Common myeloid progenitor, CD34-positive (primary cell): ENCODE measurements at regions not wholly inside any gene's neighbourhood (a gene's known extent, or its start where the extent isn't known, plus 50 kb on each side); places are given as distances from the start of the nearest gene placed in this dataset.
"Not testable (repeated sequence)": the region's sequence is repeated elsewhere in the genome, so short reads cannot be mapped to it uniquely, and the experiment has no call there.

Experiments used
- CTCF ChIA-PET: fragments of 350-600 bp; sonication (Branson Sonifier 250); formaldehyde crosslinking; loops from one replicate; lab custom pipeline; 2021; ENCODE audit warnings: antibody characterized with exemption; lab: Charles Lee
- POLR2A ChIA-PET: fragments of 350-600 bp; sonication (Branson Sonifier 250); formaldehyde crosslinking; loops from one replicate; lab custom pipeline; 2021; ENCODE audit warnings: antibody characterized with exemption; lab: Charles Lee
- DNase-seq, 3 donors: peaks; one replicate each; pipeline versions ENCODE4 v3.0.0 to v3.0.0-alpha.2; 2013
- H3K27ac ChIP-seq, 2 experiments: 1 replicate in 1 of 2; 2 replicates in 1 of 2; pipeline ENCODE4 v1.7.0; 2013; ENCODE audit warnings: inconsistent platforms in 2 of 2, low read length in 2 of 2, mild to moderate bottlenecking in 2 of 2, low read depth in 1 of 2, moderate library complexity in 1 of 2; ENCODE audit not compliant: severe bottlenecking in 2 of 2, insufficient read depth in 1 of 2, poor library complexity in 1 of 2
- H3K27me3 ChIP-seq, 5 experiments: replicated peaks in 2 of 5; 1 replicate in 3 of 5; 2 replicates in 2 of 5; pipeline versions ENCODE4 v1.6.1 to v1.7.0; 2013; ENCODE audit warnings: low read length in 4 of 5, mild to moderate bottlenecking in 2 of 5, moderate library complexity in 2 of 5, inconsistent platforms in 1 of 5; ENCODE audit not compliant: insufficient read depth in 5 of 5, control insufficient read depth in 4 of 5
- H3K36me3 ChIP-seq, 4 experiments: 1 replicate in 2 of 4; 2 replicates in 2 of 4; pipeline versions ENCODE4 v1.6.1 to v1.7.0; 2013; ENCODE audit warnings: low read length in 3 of 4, control low read depth in 1 of 4, mild to moderate bottlenecking in 1 of 4; ENCODE audit not compliant: control insufficient read depth in 4 of 4, insufficient read depth in 4 of 4
- H3K4me1 ChIP-seq, 4 experiments: 1 replicate in 3 of 4; 2 replicates in 1 of 4; pipeline versions ENCODE4 v1.6.1 to v1.7.1; 2013; ENCODE audit warnings: low read length in 3 of 4, mild to moderate bottlenecking in 3 of 4, control low read depth in 1 of 4, inconsistent platforms in 1 of 4, moderate library complexity in 1 of 4; ENCODE audit not compliant: control insufficient read depth in 4 of 4, insufficient read depth in 4 of 4; ENCODE audit errors: control extremely low read depth in 1 of 4
- H3K4me3 ChIP-seq, 7 experiments: 1 replicate in 4 of 7; 2 replicates in 3 of 7; pipeline versions ENCODE4 v1.5.1 to v1.7.0; 2013; ENCODE audit warnings: mild to moderate bottlenecking in 7 of 7, low read length in 6 of 7, moderate library complexity in 6 of 7, inconsistent platforms in 2 of 7, low read depth in 2 of 7, control low read depth in 1 of 7; ENCODE audit not compliant: insufficient read depth in 4 of 7, control insufficient read depth in 1 of 7; ENCODE audit errors: extremely low read depth in 1 of 7
- H3K9me3 ChIP-seq, 5 experiments: 1 replicate in 4 of 5; 2 replicates in 1 of 5; pipeline versions ENCODE4 v1.6.1 to v1.7.1; 2013; ENCODE audit warnings: low read length in 4 of 5, mild to moderate bottlenecking in 2 of 5, inconsistent platforms in 1 of 5, low read depth in 1 of 5, moderate library complexity in 1 of 5; ENCODE audit not compliant: control insufficient read depth in 4 of 5, insufficient read depth in 2 of 5; ENCODE audit errors: control extremely low read depth in 1 of 5
- WGBS: methylation state at CpG from one replicate; pipeline ENCODE4 v1.1.5; 2013; ENCODE audit not compliant: insufficient coverage; 5-methylcytosine and 5-hydroxymethylcytosine counted together

- POLR2A ChIA-PET: no interaction called here
These were observed 554.6 kb downstream of the NLGN4X start for GRCh38 chrX:5674036-5674435.

GRCh38 chrX:5672099-5672498, 556.6 kb downstream of the NLGN4X start:
- no peak overlapping the region for H3K27ac ChIP-seq
- 100% methylated on average over 1 of the region's 2 CpGs for WGBS
- DNase-seq: no peak
- no peaks in the 10 kb centered on the region for H3K27me3 ChIP-seq
- H3K4me3 ChIP-seq: no peak overlapping the region
- H3K4me1 ChIP-seq: no peaks in the 10 kb centered on the region
- no peaks in the 10 kb centered on the region for H3K36me3 ChIP-seq
- CTCF ChIA-PET: no interaction called here
- POLR2A ChIA-PET: interaction anchor here (0.6 to 0.8 kb wide), 2 partner anchors 19 to 624 kb away, joined by 3 to 5 read pairs; no protein-coding TSS in a partner anchor
- no peaks in the 10 kb centered on the region for H3K9me3 ChIP-seq

More at GRCh38 chrX:5674036-5674435, 554.6 kb downstream of the NLGN4X start:
- H3K4me1 ChIP-seq: no peaks in the 10 kb centered on the region
- no peaks in the 10 kb centered on the region for H3K36me3 ChIP-seq
- H3K27ac ChIP-seq: no peak overlapping the region
- H3K4me3 ChIP-seq: no peak overlapping the region
- no peaks in the 10 kb centered on the region for H3K27me3 ChIP-seq
- no peak for DNase-seq
- WGBS: 86% methylated on average over 2 of the region's 3 CpGs
- no peaks in the 10 kb centered on the region for H3K9me3 ChIP-seq
- CTCF ChIA-PET: no interaction called here

DNA sequence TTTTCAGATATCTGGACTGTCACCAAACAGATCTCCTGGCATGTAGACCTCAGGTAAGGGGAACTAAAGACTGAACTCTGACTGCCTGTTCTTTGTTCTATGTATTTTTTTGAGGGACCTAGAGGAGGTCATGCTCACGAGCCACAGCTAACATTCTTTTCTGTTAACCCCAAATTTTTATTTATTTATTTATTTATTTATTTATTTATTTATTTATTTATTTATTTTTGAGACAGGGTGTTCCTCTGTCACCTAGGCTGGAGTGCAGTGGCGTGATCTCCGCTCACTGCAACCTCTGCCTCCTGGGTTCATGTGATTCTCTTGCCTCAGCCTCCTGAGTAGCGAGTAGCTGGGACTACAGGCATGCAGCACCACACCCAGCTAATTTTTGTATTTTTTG, 562.0 kb downstream of the NLGN4X start:
- H3K36me3 ChIP-seq, H3K4me1 ChIP-seq, CTCF ChIA-PET, POLR2A ChIA-PET, DNase-seq, H3K9me3 ChIP-seq, H3K27me3 ChIP-seq, H3K27ac ChIP-seq, H3K4me3 ChIP-seq: not testable (repeated sequence)
- WGBS: 100% methylated on average over 3 of the region's 4 CpGs

- H3K9me3 ChIP-seq: peaks cover 0 to 4% (median 0%) of the 10 kb centered on the region in 5 experiments
- ChIA-PET CTCF (no interaction called here), POLR2A (no interaction called here)
- no peak overlapping the region for H3K27ac ChIP-seq
- no peak overlapping the region for H3K4me3 ChIP-seq
- H3K36me3 ChIP-seq: no peaks in the 10 kb centered on the region
- no peak for DNase-seq
- H3K4me1 ChIP-seq: no peaks in the 10 kb centered on the region
- H3K27me3 ChIP-seq: no peaks in the 10 kb centered on the region
These were observed 572.1 kb downstream of the NLGN4X start for GRCh38 chrX:5656544-5656943.

GRCh38 chrX:5650904-5651303, 577.8 kb downstream of the NLGN4X start:
- Histone ChIP-seq H3K27me3 (no peaks in the 10 kb centered on the region), H3K27ac (no peak overlapping the region), H3K36me3 (no peaks in the 10 kb centered on the region), H3K4me1 (no peaks in the 10 kb centered on the region), H3K4me3 (no peak overlapping the region), H3K9me3 (peaks cover 0 to 4% (median 0%) of the 10 kb centered on the region in 5 experiments)
- POLR2A ChIA-PET: no interaction called here
- CTCF ChIA-PET: no interaction called here
- 58% methylated on average over 3 of the region's 3 CpGs for WGBS
- no peak for DNase-seq

DNA sequence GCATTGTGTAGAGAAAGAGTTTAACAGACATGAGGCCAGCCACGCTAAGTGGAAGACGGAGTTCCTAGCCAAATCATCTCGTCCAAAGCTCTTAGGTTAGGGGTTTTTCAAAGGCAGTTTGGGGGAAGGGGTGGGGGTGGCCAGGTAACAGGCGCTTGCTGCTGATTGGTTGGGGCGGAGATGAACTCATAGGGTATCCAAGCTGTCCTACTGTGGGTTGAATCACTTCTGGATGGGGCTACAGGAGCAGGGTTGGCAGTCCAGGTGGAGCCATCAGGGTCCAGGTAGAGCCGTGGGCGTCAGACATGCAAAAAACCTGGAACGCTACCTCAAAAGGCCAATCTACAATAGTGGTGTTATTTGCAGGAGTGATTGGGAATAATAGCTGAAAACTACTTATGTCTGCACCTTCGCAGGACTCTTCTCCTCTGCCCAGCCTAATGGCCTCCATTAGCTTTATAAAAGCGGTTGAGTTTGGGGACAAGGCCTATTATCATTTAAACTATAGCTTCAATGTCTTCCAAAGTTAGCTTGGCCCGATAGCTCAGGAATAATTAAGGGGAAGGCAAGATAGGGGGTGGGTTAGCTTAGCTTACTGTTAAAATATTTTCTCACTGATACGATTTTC, 579.6 kb downstream of the NLGN4X start:
- Histone ChIP-seq H3K9me3 (no peaks in the 10 kb centered on the region), H3K4me3 (no peak overlapping the region), H3K27me3 (no peaks in the 10 kb centered on the region), H3K27ac (no peak overlapping the region), H3K4me1 (no peaks in the 10 kb centered on the region), H3K36me3 (no peaks in the 10 kb centered on the region)
- ChIA-PET CTCF (no interaction called here), POLR2A (no interaction called here)
- DNase-seq: no peak
- 89% methylated on average over 8 of the region's 12 CpGs for whole genome bisulfite sequencing

DNA sequence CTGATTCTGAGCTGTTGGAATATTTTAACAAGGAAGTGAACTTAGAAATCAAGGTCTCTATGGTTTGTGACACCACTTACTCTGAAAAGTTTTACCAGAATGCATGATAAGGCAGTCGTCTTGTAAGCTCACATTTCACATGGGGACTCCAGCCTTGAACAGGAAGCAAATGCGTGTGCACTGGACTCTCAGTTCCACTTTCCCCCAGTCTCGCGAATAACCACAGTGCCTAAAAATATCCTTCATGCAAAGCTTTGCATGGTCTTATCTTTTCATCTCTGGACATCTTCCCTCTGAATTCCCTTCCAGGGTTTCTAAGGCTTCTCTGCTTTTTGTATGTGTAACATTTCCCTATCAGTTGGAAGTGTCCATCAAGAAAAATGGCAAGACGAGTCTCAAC, 581.8 kb downstream of the NLGN4X start:
- ChIA-PET POLR2A (interaction anchor here (0.6 kb wide), 1 partner anchor 221 kb away, joined by 3 read pairs; no protein-coding TSS in a partner anchor), CTCF (no interaction called here)
- WGBS: 18% methylated on average over 5 of the region's 5 CpGs
- no peaks in the 10 kb centered on the region for H3K36me3 ChIP-seq
- no peak for DNase-seq
- no peaks in the 10 kb centered on the region for H3K9me3 ChIP-seq
- no peak overlapping the region for H3K27ac ChIP-seq
- no peaks in the 10 kb centered on the region for H3K4me1 ChIP-seq
- H3K27me3 ChIP-seq: no peaks in the 10 kb centered on the region
- no peak overlapping the region for H3K4me3 ChIP-seq
